Endothelial cell of umbilical vein (primary cell): ENCODE measurements at regions not wholly inside any gene's neighbourhood (a gene's known extent, or its start where the extent isn't known, plus 50 kb on each side); places are given as distances from the start of the nearest gene placed in this dataset.

ENCODE experiments used
- CTCF ChIP-seq, 2 donors: IDR thresholded peaks; 1 replicate in 1 of 2; 2 replicates in 1 of 2; pipeline ENCODE4 v1.5.1; 2011; ENCODE audit warnings: low read length in 2 of 2, mild to moderate bottlenecking in 2 of 2, moderate library complexity in 2 of 2, control low read depth in 1 of 2, inconsistent platforms in 1 of 2, low read depth in 1 of 2; ENCODE audit not compliant: insufficient read depth in 1 of 2; ENCODE audit errors: extremely low read depth in 1 of 2
- EZH2 ChIP-seq: IDR thresholded peaks from 2 replicates; pipeline ENCODE4 v1.6.1; 2012; ENCODE audit warnings: borderline replicate concordance, low read depth, mild to moderate bottlenecking, moderate library complexity, low read length, inconsistent platforms; ENCODE audit not compliant: severe bottlenecking
- FOS ChIP-seq: IDR thresholded peaks from 2 replicates; pipeline ENCODE4 v1.6.1; 2011; ENCODE audit warnings: mild to moderate bottlenecking, low read length, moderate library complexity, borderline replicate concordance; ENCODE audit not compliant: insufficient read depth
- JUN ChIP-seq: IDR thresholded peaks from 2 replicates; pipeline ENCODE4 v1.6.1; 2011; ENCODE audit warnings: borderline replicate concordance, low read depth; ENCODE audit not compliant: insufficient read length, insufficient read depth
- MAX ChIP-seq: IDR thresholded peaks from 2 replicates; pipeline ENCODE4 v1.6.1; 2011; ENCODE audit not compliant: insufficient read depth, insufficient read length
- MYC ChIP-seq: IDR thresholded peaks from one replicate; pipeline ENCODE4 v1.6.1; 2011; ENCODE audit warnings: mild to moderate bottlenecking, low read depth, low read length
- POLR2A ChIP-seq: IDR thresholded peaks from 2 replicates; pipeline ENCODE4 v1.6.1; 2012; ENCODE audit warnings: low read depth, mild to moderate bottlenecking, control low read depth, low read length
- POLR2AphosphoS5 ChIP-seq: IDR thresholded peaks from 2 replicates; pipeline ENCODE4 v1.6.1; 2012; ENCODE audit warnings: low read depth, mild to moderate bottlenecking, control low read depth, low read length, moderate library complexity; ENCODE audit not compliant: insufficient read depth

- no peak for TF ChIP-seq CTCF (IDR thresholded peaks at IDR 0.05; ENCODE audit: extremely low read depth in 1 of 2, insufficient read depth in 1 of 2, low read depth in 1 of 2, low read length in 2 of 2)
- TF ChIP-seq MAX: no peak
- no peak for TF ChIP-seq POLR2A
- no peak for TF ChIP-seq EZH2
- TF ChIP-seq POLR2AphosphoS5: no peak
- TF ChIP-seq MYC: no peak
- no peak for TF ChIP-seq FOS
- no peak for TF ChIP-seq JUN
These were observed 111.8 kb upstream of the RUNX3 start for GRCh38 chr1:25041916-25042315.
